GM12873 (cell line): ENCODE measurements at regions not wholly inside any gene's neighbourhood (a gene's known extent, or its start where the extent isn't known, plus 50 kb on each side); places are given as distances from the start of the nearest gene placed in this dataset.

Experiments
- CTCF ChIP-seq: IDR thresholded peaks from 2 replicates; pipeline ENCODE4 v1.5.1; 2012; ENCODE audit warnings: low read depth, mild to moderate bottlenecking, moderate library complexity, low read length, control low read depth; ENCODE audit not compliant: insufficient read depth; ENCODE audit errors: missing control alignments

GRCh38 chr20:56689318-56689717 is 60.2 kb downstream of the TFAP2C start:
- TF ChIP-seq CTCF: no peak

GRCh38 chr20:56689852-56690485 is 60.9 kb downstream of the TFAP2C start:
- TF ChIP-seq CTCF: no peak

- no peak for TF ChIP-seq CTCF
These were observed 61.5 kb downstream of the TFAP2C start for GRCh38 chr20:56690531-56691175.

- TF ChIP-seq CTCF: no peak
These were observed 62.4 kb downstream of the TFAP2C start for GRCh38 chr20:56691325-56691998.

GRCh38 chr20:56693217-56693616 is 64.1 kb downstream of the TFAP2C start:
- TF ChIP-seq CTCF: no peak

GRCh38 chr20:56697476-56697875 is 68.4 kb downstream of the TFAP2C start:
- TF ChIP-seq CTCF: no peak

GRCh38 chr20:56698297-56698696 is 69.2 kb downstream of the TFAP2C start:
- TF ChIP-seq CTCF: no peak
